ENCODE measurements at regions not wholly inside any gene's neighbourhood (a gene's known extent, or its start where the extent isn't known, plus 50 kb on each side); places are given as distances from the start of the nearest gene placed in this dataset.
"Not testable (repeated sequence)": the region's sequence is repeated elsewhere in the genome, so short reads cannot be mapped to it uniquely, and the experiment has no call there.

GRCh38 chr16:88274126-88274750 lies 108.5 kb upstream of the ZNF469 start:
- DNase-seq = not testable (repeated sequence)

- DNase-seq = no peak
These were observed 107.9 kb upstream of the ZNF469 start for GRCh38 chr16:88274847-88275246.

- DNase-seq = not testable (repeated sequence)
These were observed 107.2 kb upstream of the ZNF469 start for GRCh38 chr16:88275336-88276122.

- not testable (repeated sequence) for DNase-seq
These were observed 106.6 kb upstream of the ZNF469 start for GRCh38 chr16:88276123-88276588.

GRCh38 chr16:88276591-88276990 lies 106.2 kb upstream of the ZNF469 start:
- DNase-seq = no peak

- DNase-seq = no peak
These were observed 102.8 kb upstream of the ZNF469 start for GRCh38 chr16:88279998-88280397.

- no peak for DNase-seq
These were observed 100.7 kb upstream of the ZNF469 start for GRCh38 chr16:88281858-88282563.

GRCh38 chr16:88282564-88283395 lies 100.0 kb upstream of the ZNF469 start:
- DNase-seq = no peak

GRCh38 chr16:88283596-88283995 lies 99.2 kb upstream of the ZNF469 start:
- DNase-seq = no peak

- DNase-seq = no peak
These were observed 98.7 kb upstream of the ZNF469 start for GRCh38 chr16:88284101-88284500.

- no peak for DNase-seq
These were observed 97.9 kb upstream of the ZNF469 start for GRCh38 chr16:88284626-88285513.

GRCh38 chr16:88285514-88285822 lies 97.3 kb upstream of the ZNF469 start:
- no peak for DNase-seq

GRCh38 chr16:88286301-88286923 lies 96.3 kb upstream of the ZNF469 start:
- no peak for DNase-seq

GRCh38 chr16:88287219-88287618 lies 95.5 kb upstream of the ZNF469 start:
- peak; percentile 54 for DNase-seq

- no peak for DNase-seq
These were observed 94.5 kb upstream of the ZNF469 start for GRCh38 chr16:88288303-88288702.

GRCh38 chr16:88289001-88289400 lies 93.8 kb upstream of the ZNF469 start:
- DNase-seq = no peak

- no peak for DNase-seq
These were observed 93.2 kb upstream of the ZNF469 start for GRCh38 chr16:88289561-88289960.

GRCh38 chr16:88289968-88290401 lies 92.8 kb upstream of the ZNF469 start:
- peak; percentile 41 for DNase-seq

GRCh38 chr16:88290850-88291830 lies 91.6 kb upstream of the ZNF469 start:
- DNase-seq = no peak
